HepG2 (cell line): ENCODE measurements at regions not wholly inside any gene's neighbourhood (a gene's known extent, or its start where the extent isn't known, plus 50 kb on each side); places are given as distances from the start of the nearest gene placed in this dataset.

Experiments
- ATAC-seq: fragments of 200-7000 bp; cut with Tn5 transposase; 3 replicates; pipeline ENCODE4 v1.9.1; 2020; ENCODE audit warnings: mild to moderate bottlenecking, moderate library complexity
- BruUV-seq: library from RNA; stranded (reverse); fragments of 400-500 nt; replicated peaks from 2 replicates; lab custom pipeline; 2021; lab: Mats Ljungman, UMichigan
- CTCF ChIA-PET: fragments of 300-600 bp; formaldehyde crosslinking; extraction: SDS; loops from one replicate; lab custom pipeline; 2021; ENCODE audit warnings: low total read pairs, inconsistent platforms, low intra/inter-chr PET ratio; lab: Yijun Ruan, JAX
- POLR2A ChIA-PET: fragments of 350-600 bp; sonication (Branson Sonifier 250); formaldehyde crosslinking; loops from one replicate; lab custom pipeline; 2020; ENCODE audit warnings: antibody characterized with exemption, inconsistent platforms; lab: Yijun Ruan, JAX
- DNase-seq: peaks from one replicate; pipeline ENCODE4 v3.0.0-alpha.2; 2015; ENCODE audit warnings: low spot score
- FAIRE-seq: peaks from 3 replicates; lab custom pipeline; 2011; peaks lifted over from hg19 to GRCh38; lab: Jason Lieb, UNC
- H2AFZ ChIP-seq: one replicate; pipeline ENCODE4 v1.6.1; 2011; ENCODE audit warnings: low read length, inconsistent platforms
- H3K27ac ChIP-seq: fragments of 300-600 bp; 3 replicates; pipeline ENCODE4 v1.8.0; 2011; ENCODE audit warnings: mixed run types, mild to moderate bottlenecking, mixed read lengths, low read length, inconsistent platforms; ENCODE audit not compliant: insufficient read depth; ENCODE audit errors: extremely low read length
- H3K27me3 ChIP-seq, 2 experiments: fragments of 200-600 bp in 1 of 2; 2 replicates in 1 of 2; 3 replicates in 1 of 2; pipeline versions ENCODE4 v1.6.0 to v1.8.0; 2011; ENCODE audit warnings: low read length in 2 of 2, mild to moderate bottlenecking in 2 of 2, moderate library complexity in 2 of 2, inconsistent platforms in 1 of 2; ENCODE audit not compliant: insufficient read depth in 2 of 2, control insufficient read depth in 1 of 2
- H3K36me3 ChIP-seq, 2 experiments: fragments of 200-600 bp in 1 of 2; replicated peaks in 1 of 2; 2 replicates in 1 of 2; 3 replicates in 1 of 2; pipeline versions ENCODE4 v1.5.1 to v1.8.0; 2011; ENCODE audit warnings: low read length in 2 of 2, inconsistent platforms in 1 of 2; ENCODE audit not compliant: insufficient read depth in 2 of 2, control insufficient read depth in 1 of 2
- H3K4me1 ChIP-seq: 2 replicates; pipeline ENCODE4 v1.5.1; 2012; ENCODE audit warnings: low read length, inconsistent platforms; ENCODE audit not compliant: insufficient read depth
- H3K4me2 ChIP-seq: 2 replicates; pipeline ENCODE4 v1.6.0; 2011; ENCODE audit warnings: low read depth, low read length, inconsistent platforms
- H3K4me3 ChIP-seq, 3 experiments: fragments of 200-600 bp in 1 of 3; sonication (generic), shearing (Covaris generic) in 1 of 3; replicated peaks in 1 of 3; 2 replicates each; pipeline ENCODE4 v1.5.1; 2011 to 2016; ENCODE audit warnings: low read length in 3 of 3, inconsistent platforms in 2 of 3, low read depth in 2 of 3, mild to moderate bottlenecking in 2 of 3, control low read depth in 1 of 3, mixed read lengths in 1 of 3; ENCODE audit not compliant: insufficient read depth in 1 of 3
- H3K79me2 ChIP-seq: one replicate; pipeline ENCODE4 v1.6.1; 2011; ENCODE audit warnings: low read length, inconsistent platforms; ENCODE audit not compliant: insufficient read depth
- H3K9ac ChIP-seq: 2 replicates; pipeline ENCODE4 v1.6.0; 2011; ENCODE audit warnings: mild to moderate bottlenecking, low read depth, low read length, inconsistent platforms; ENCODE audit not compliant: insufficient read depth
- H3K9me3 ChIP-seq: 2 replicates; pipeline ENCODE4 v1.5.1; 2012; ENCODE audit warnings: mild to moderate bottlenecking, low read length
- H4K20me1 ChIP-seq: 2 replicates; pipeline ENCODE4 v1.6.0; 2011; ENCODE audit warnings: inconsistent platforms, mild to moderate bottlenecking, low read length, moderate library complexity; ENCODE audit not compliant: insufficient read depth
- ATRX ChIP-seq: sonication (generic); formaldehyde crosslinking; IDR thresholded peaks from 2 replicates; pipeline ENCODE4 v1.4.0; 2020; ENCODE audit warnings: missing genetic modification reagents, borderline replicate concordance
- ETV5 ChIP-seq: IDR thresholded peaks from 2 replicates; pipeline ENCODE4 v1.6.1; 2018; ENCODE audit warnings: missing biosample characterization, missing genetic modification reagents, inconsistent platforms, borderline replicate concordance
- KMT2A ChIP-seq: sonication (generic); formaldehyde crosslinking; IDR thresholded peaks from 2 replicates; pipeline ENCODE4 v1.4.0; 2020; ENCODE audit warnings: missing genetic modification reagents
- NKX3-1 ChIP-seq: sonication (generic); formaldehyde crosslinking; IDR thresholded peaks from 2 replicates; pipeline ENCODE4 v1.5.0; 2020; ENCODE audit warnings: missing genetic modification reagents
- NPAS2 ChIP-seq: sonication (generic); formaldehyde crosslinking; IDR thresholded peaks from 2 replicates; pipeline ENCODE4 v1.8.0; 2022; ENCODE audit warnings: mild to moderate bottlenecking, missing genetic modification reagents, borderline replicate concordance
- SCMH1 ChIP-seq: sonication (generic); formaldehyde crosslinking; IDR thresholded peaks from 2 replicates; pipeline ENCODE4 v1.9.0; 2021; ENCODE audit warnings: missing genetic modification reagents, mild to moderate bottlenecking, borderline replicate concordance
- SUZ12 ChIP-seq: fragments of 150-350 bp; IDR thresholded peaks from 2 replicates; pipeline ENCODE4 v1.6.1; 2014; ENCODE audit warnings: low read depth, low read length
- TSC22D2 ChIP-seq: sonication (generic); formaldehyde crosslinking; IDR thresholded peaks from 2 replicates; pipeline ENCODE4 v1.5.1; 2020; ENCODE audit warnings: missing genetic modification reagents, mild to moderate bottlenecking, borderline replicate concordance
- ZBTB20 ChIP-seq: sonication (generic); formaldehyde crosslinking; IDR thresholded peaks from 2 replicates; pipeline ENCODE4 v1.8.1; 2023; ENCODE audit warnings: missing genetic modification reagents, low read depth, mild to moderate bottlenecking, borderline replicate concordance
- ZFP36L1 ChIP-seq: sonication (generic); formaldehyde crosslinking; IDR thresholded peaks from 2 replicates; pipeline ENCODE4 v1.8.0; 2022; ENCODE audit warnings: mild to moderate bottlenecking, missing genetic modification reagents, moderate library complexity
- ZNF101 ChIP-seq: sonication (generic); formaldehyde crosslinking; IDR thresholded peaks from 2 replicates; pipeline ENCODE4 v1.4.0; 2020; ENCODE audit warnings: mild to moderate bottlenecking, low read depth, missing genetic modification reagents, borderline replicate concordance
- ZNF326 ChIP-seq: sonication (generic); formaldehyde crosslinking; IDR thresholded peaks from 2 replicates; pipeline ENCODE4 v1.4.0; 2020; ENCODE audit warnings: missing genetic modification reagents, borderline replicate concordance
- ZNF468 ChIP-seq: sonication (generic); formaldehyde crosslinking; IDR thresholded peaks from 2 replicates; pipeline ENCODE4 v1.8.0; 2022; ENCODE audit warnings: mild to moderate bottlenecking, moderate library complexity, missing genetic modification reagents
- ZNF746 ChIP-seq: sonication (generic); formaldehyde crosslinking; IDR thresholded peaks from 2 replicates; pipeline ENCODE4 v1.8.0; 2022; ENCODE audit warnings: mild to moderate bottlenecking, missing genetic modification reagents
- WGBS: methylation state at CpG from one replicate; pipeline ENCODE4 v1.1.6; 2017; ENCODE audit warnings: low lambda C conversion rate; 5-methylcytosine and 5-hydroxymethylcytosine counted together
- in situ Hi-C: cut with HindIII; loops from 2 replicates; pipeline ENCODE4 v1.10.0; 2017; ENCODE audit warnings: low pct_unique_long_range_greater_than_20kb; ENCODE audit not compliant: extremely low pct_ligation_motif_present
- intact Hi-C: fragments of 100-400 bp; cut with micrococcal nuclease; formaldehyde crosslinking; loops from one replicate; pipeline ENCODE4 v1.10.0; 2022; ENCODE audit not compliant: unreplicated experiment
- TF ChIP-seq, protein P1 (sequence below): sonication (generic); formaldehyde crosslinking; IDR thresholded peaks from 2 replicates; pipeline ENCODE4 v1.4.0; 2020; ENCODE audit warnings: missing genetic modification reagents
- TF ChIP-seq, protein P2 (sequence below): IDR thresholded peaks from 2 replicates; pipeline ENCODE4 v1.6.1; 2012; ENCODE audit warnings: low read depth, low read length, improper control_type of control experiment
- TF ChIP-seq, protein P3 (sequence below): sonication (generic); formaldehyde crosslinking; IDR thresholded peaks from 2 replicates; pipeline ENCODE4 v1.4.0; 2020; ENCODE audit warnings: mild to moderate bottlenecking, missing genetic modification reagents
- TF ChIP-seq, protein P4 (sequence below): sonication (generic); formaldehyde crosslinking; IDR thresholded peaks from 2 replicates; pipeline ENCODE4 v1.4.0; 2020; ENCODE audit warnings: missing genetic modification reagents; ENCODE audit errors: not compliant biosample characterization
- TF ChIP-seq, protein P5 (sequence below): IDR thresholded peaks from 2 replicates; pipeline ENCODE4 v1.6.1; 2012; ENCODE audit warnings: inconsistent platforms

DNA sequence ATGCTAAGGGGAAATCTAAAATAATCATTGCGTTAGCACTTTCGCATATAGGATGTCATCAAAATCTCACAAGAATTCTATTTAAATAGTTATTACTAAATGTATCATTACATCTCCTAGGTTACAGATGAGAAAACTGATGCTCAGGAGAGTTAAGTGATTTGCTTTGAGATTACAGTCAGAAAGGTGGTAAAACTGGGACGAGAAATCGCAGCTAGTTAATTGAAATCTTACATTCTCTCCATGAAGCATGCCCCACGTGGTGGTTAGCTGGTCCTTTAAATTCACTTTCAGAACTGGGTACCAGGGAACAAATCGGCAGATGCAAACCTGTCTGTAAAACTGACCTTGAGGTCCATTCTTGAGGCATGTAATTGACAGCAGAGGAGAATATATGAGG, 71.8 kb upstream of the PLEKHG7 start:
- POLR2A ChIA-PET, result no interaction called here

DNA sequence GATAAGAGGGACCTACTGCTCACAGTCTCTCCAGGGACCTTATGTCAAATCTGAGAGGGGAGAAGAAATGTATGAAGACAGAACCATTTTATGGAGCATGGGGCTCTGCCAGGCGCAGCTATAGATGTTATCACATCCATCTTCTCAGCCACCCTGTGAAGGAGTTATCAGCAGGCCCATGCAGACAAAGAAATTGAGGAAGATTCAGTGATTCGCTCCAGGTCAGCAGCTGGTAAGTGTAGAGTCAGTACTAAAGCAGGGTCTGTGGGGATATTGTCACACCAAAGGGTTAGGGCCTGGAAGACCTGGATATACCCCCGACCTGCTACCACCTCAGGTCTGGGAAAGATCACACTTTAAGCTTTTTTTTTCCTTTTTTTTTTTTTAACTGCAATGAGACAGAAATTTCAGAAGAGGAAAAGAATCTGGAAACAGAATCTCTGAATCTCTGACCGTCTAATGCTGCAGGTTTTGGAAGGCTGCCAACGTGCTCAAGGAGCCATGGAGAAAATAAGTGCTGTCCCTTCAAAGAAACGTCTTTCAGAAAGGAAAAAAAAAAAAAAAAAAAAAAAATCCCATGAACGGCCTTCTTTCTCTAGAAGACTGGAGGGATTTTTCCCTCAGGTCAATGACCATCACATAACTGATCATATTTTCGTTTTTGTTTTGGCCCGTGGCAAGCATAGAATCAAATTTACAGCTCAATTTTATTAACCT, 73.3 kb upstream of the PLEKHG7 start:
- Histone ChIP-seq H3K9ac (no peak overlapping the region), H3K9me3 (no peaks in the 10 kb centered on the region), H3K79me2 (no peaks in the 10 kb centered on the region), H3K36me3 (no peaks in the 10 kb centered on the region), H3K4me2 (no peak overlapping the region), H4K20me1 (no peaks in the 10 kb centered on the region), H3K27ac (no peak overlapping the region), H3K4me3 (no peak overlapping the region), H3K27me3 (0 out of 5 replicates have a peak, but pooled peaks cover 0 to 3% of the 10 kb centered on the region in 2 experiments), H2AFZ (no peak overlapping the region), H3K4me1 (no peaks in the 10 kb centered on the region)
- POLR2A ChIA-PET, result no interaction called here
- in situ Hi-C loops, result no loop called here
- FAIRE-seq, result no peak
- 4% methylated on average over 9 of the region's 9 CpGs for WGBS
- no peak for DNase-seq
- ATAC-seq, result no peak
- intact Hi-C loops, result loop anchor here (10.0 kb wide), 1 partner anchor 425 kb away; no protein-coding TSS in a partner anchor
- CTCF ChIA-PET, result no interaction called here
- no TSS peak for BruUV-seq
- TF ChIP-seq, protein P1, sequence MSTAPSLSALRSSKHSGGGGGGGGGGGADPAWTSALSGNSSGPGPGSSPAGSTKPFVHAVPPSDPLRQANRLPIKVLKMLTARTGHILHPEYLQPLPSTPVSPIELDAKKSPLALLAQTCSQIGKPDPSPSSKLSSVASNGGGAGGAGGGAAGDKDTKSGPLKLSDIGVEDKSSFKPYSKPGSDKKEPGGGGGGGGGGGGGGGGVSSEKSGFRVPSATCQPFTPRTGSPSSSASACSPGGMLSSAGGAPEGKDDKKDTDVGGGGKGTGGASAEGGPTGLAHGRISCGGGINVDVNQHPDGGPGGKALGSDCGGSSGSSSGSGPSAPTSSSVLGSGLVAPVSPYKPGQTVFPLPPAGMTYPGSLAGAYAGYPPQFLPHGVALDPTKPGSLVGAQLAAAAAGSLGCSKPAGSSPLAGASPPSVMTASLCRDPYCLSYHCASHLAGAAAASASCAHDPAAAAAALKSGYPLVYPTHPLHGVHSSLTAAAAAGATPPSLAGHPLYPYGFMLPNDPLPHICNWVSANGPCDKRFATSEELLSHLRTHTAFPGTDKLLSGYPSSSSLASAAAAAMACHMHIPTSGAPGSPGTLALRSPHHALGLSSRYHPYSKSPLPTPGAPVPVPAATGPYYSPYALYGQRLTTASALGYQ, result no peak
- TF ChIP-seq, protein P2, sequence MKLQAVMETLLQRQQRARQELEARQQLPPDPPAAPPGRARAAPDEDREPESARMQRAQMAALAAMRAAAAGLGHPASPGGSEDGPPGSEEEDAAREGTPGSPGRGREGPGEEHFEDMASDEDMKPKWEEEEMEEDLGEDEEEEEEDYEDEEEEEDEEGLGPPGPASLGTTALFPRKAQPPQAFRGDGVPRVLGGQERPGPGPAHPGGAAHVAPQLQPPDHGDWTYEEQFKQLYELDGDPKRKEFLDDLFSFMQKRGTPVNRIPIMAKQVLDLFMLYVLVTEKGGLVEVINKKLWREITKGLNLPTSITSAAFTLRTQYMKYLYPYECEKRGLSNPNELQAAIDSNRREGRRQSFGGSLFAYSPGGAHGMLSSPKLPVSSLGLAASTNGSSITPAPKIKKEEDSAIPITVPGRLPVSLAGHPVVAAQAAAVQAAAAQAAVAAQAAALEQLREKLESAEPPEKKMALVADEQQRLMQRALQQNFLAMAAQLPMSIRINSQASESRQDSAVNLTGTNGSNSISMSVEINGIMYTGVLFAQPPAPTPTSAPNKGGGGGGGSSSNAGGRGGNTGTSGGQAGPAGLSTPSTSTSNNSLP, result no peak
- no peak for TF ChIP-seq ZNF326
- no peak for TF ChIP-seq ZFP36L1 (CRISPR knock-in tag)
- TF ChIP-seq, protein P3, sequence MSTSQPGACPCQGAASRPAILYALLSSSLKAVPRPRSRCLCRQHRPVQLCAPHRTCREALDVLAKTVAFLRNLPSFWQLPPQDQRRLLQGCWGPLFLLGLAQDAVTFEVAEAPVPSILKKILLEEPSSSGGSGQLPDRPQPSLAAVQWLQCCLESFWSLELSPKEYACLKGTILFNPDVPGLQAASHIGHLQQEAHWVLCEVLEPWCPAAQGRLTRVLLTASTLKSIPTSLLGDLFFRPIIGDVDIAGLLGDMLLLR (CRISPR knock-in tag), result no peak
- TF ChIP-seq, protein P4, sequence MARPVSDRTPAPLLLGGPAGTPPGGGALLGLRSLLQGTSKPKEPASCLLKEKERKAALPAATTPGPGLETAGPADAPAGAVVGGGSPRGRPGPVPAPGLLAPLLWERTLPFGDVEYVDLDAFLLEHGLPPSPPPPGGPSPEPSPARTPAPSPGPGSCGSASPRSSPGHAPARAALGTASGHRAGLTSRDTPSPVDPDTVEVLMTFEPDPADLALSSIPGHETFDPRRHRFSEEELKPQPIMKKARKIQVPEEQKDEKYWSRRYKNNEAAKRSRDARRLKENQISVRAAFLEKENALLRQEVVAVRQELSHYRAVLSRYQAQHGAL (CRISPR knock-in tag), result no peak

More for the DNA sequence above, 71.8 kb upstream of the PLEKHG7 start:
- Histone ChIP-seq H3K4me2 (no peak overlapping the region), H2AFZ (no peak overlapping the region), H4K20me1 (no peaks in the 10 kb centered on the region), H3K4me1 (no peaks in the 10 kb centered on the region), H3K36me3 (no peaks in the 10 kb centered on the region), H3K79me2 (no peaks in the 10 kb centered on the region), H3K27me3 (0 out of 5 replicates have a peak, but pooled peaks cover 0 to 3% of the 10 kb centered on the region in 2 experiments), H3K27ac (no peak overlapping the region), H3K4me3 (no peak overlapping the region), H3K9ac (no peak overlapping the region), H3K9me3 (no peaks in the 10 kb centered on the region)
- intact Hi-C loops (loop anchor here (10.0 kb wide), 1 partner anchor 424 kb away; no protein-coding TSS in a partner anchor), in situ Hi-C loops (no loop called here)
- CTCF ChIA-PET, result no interaction called here
- no peak for TF ChIP-seq NPAS2 (CRISPR knock-in tag)
- TF ChIP-seq ZNF101 (CRISPR knock-in tag), result no peak
- no peak for TF ChIP-seq ZNF468 (CRISPR knock-in tag)
- no peak for TF ChIP-seq KMT2A
- no peak for TF ChIP-seq ZNF746 (CRISPR knock-in tag)
- no peak for TF ChIP-seq ETV5 (CRISPR knock-in tag)
- TF ChIP-seq TSC22D2 (CRISPR knock-in tag), result no peak
- TF ChIP-seq, protein P5, sequence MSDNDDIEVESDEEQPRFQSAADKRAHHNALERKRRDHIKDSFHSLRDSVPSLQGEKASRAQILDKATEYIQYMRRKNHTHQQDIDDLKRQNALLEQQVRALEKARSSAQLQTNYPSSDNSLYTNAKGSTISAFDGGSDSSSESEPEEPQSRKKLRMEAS, result no peak
- TF ChIP-seq NKX3-1, result no peak
- no peak for TF ChIP-seq SCMH1
- no peak for TF ChIP-seq ATRX (CRISPR knock-in tag)
- TF ChIP-seq SUZ12, result no peak
- no peak for TF ChIP-seq ZBTB20 (CRISPR knock-in tag)
- FAIRE-seq, result no peak
- WGBS, result 34% methylated on average over 6 of the region's 6 CpGs
- ATAC-seq, result no peak
- no TSS peak for BruUV-seq
- DNase-seq, result no peak
